GM18870 (cell line): ENCODE measurements at regions not wholly inside any gene's neighbourhood (a gene's known extent, or its start where the extent isn't known, plus 50 kb on each side); places are given as distances from the start of the nearest gene placed in this dataset.

Experiments
- ATAC-seq: cut with Tn5 transposase; IDR thresholded peaks from one replicate; pipeline ENCODE4 v1.9.1; 2021; ENCODE audit warnings: moderate library complexity; ENCODE audit not compliant: unreplicated experiment

DNA sequence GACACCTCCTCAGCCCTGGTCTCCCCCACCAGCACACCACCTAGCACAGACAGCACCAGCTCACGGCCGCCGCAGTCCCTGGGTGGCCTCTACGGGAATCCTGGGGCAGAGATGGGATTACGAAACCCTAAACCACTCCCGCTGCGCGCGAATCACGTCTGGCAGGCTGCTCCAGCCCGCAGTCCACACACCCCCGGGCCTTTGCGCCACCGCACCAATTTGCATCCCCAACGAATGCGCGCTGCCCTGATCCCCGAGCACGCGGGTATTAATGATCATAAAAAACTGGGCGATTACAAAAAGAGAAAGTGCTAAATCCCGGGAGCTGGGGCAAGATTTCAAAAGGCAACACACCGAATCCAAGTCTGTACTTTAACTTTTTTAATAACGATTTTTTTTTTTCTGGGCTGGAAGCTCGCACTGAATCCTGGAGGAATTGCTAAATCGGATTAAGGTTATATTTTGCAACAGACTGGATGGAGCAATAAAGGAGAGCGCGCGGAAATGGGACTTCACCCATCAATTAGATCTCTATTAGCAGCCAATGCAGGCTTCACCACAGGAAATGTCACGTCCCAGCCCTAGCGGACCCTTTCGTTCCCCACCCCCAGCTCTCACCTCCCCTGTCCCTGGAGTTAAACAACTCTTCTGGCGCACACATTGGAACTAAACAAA, 69.8 kb upstream of the TMEM33 start:
- ATAC-seq = no peak

DNA sequence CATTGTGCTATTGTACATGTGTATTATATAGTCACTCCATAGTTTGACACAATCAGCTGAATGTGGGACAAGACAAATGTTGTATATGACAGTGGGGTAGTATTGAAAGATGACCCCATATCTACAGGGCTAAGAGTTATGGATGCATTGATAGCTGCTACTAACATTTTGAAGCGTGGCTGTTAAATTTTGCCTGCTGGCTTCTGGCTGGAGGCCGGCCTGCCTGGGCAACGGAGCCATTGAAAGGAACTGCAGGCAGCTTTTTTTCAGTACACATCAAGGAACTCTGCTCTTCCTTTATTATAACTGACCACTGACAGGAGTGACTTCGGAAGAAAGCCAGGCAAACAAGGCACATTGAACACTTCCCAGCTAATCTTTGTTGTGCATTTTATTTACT, 76.1 kb upstream of the TMEM33 start:
- no peak for ATAC-seq

DNA sequence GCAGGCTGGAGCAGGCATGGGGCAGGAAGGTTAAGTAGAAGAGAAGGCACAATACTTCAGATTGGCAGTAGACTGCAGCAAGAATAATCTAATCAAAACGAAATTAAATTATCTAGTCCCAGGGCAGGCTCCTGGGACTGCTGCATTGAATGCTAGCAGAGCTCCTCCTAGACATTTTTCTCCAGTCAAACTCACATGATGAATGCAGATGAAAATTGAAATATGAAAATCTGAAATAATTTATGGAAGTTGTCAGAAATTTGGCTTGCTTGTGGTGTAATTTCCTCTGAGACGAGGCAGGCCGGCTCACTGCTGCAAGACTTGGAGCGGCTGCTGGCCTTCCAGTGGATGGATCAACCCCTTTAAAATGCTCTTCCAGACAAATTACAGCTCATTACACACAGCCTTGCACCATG, 78.0 kb upstream of the TMEM33 start:
- ATAC-seq = no peak

DNA sequence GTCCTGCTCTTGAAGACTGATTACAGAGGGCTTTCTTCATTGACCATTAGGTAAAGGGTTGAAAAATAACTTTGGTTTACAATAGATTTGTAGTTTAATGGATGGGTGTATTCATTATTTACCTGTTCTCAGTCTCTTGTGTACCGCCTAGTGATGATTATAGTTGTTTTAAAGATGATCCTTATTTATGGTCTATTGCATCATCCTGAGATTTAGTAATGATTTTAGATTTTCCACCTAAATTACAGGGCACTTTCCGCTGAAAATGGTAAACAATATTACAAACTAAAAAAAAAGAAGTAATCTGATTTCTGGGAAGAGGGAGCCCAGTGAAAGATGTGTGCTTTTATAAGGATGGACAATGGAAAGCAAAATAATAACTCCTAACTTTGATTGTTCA, 78.4 kb upstream of the TMEM33 start:
- no peak for ATAC-seq

DNA sequence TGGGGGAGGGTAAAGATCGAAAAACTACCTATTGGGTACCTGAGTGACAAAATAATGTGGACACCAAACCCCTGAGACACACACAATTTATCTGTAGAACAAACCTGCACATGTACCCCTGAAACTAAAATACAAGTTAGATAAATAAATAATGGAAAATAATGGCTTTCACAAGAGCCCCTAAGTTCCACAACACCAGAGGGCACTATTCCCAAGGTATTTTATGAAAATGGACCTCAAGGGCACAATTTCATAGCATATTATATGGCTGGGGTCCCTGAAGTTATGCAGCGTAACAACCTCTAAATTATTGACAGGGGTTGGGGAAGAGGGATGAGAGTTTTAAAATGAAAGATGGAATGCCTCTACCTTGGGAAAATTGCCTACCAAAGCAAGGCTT, 81.3 kb upstream of the TMEM33 start:
- no peak for ATAC-seq

DNA sequence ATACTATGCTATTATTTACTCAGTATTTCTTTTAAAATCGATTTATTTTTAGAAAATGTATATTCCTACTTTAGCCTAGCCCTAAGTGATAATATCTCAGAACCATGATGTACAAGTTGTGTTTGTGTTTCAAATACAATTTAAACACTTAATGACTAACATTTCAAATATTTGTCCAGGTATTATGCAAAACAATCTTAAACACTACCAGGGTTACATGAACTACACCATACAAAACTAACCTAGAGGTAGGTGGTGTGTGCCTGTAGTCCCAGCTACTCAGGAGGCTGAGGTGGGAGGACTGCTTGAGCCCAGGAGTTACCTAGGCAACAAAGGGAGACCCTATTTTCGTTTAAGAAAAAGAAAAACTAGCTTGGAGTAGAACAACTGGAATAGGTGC, 83.0 kb upstream of the TMEM33 start:
- no peak for ATAC-seq

DNA sequence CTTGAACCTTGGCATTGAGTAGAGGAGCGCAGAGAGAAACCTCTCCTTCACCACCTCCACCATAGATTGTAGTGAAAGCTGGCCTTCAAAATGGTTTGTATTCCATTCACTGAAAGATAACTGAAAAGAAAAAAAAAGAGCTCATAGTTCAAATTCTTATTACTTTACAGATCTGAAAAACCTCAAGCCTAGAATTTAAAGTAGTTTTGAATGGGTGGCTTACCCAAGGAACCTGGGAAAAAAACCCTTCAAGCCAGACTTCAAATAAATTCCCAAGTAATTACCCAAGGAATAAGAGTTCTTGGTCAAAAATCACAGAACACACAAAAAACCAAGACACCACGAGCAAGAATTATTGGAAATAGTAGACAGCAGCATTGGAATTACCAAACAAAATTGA, 83.6 kb upstream of the TMEM33 start:
- ATAC-seq = no peak

DNA sequence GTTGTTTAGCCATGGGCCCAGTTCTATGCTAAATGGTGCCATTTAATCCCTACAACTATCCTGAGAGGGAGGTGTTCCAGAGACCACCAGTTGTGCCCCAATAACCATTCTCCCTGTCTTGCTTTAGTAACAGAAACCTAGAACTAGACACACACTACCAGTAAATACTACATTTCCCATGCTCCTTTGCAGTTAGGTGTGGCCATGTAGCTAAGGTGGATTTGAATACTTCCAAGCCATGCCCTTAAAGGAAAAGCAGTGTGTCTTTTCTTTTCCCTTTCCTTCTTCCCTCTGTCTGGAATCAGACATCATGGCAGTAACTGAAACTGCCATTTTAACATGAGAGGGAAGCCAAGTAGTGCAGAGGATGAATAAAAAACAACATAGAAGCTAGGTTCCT, 90.9 kb upstream of the TMEM33 start:
- ATAC-seq = no peak

DNA sequence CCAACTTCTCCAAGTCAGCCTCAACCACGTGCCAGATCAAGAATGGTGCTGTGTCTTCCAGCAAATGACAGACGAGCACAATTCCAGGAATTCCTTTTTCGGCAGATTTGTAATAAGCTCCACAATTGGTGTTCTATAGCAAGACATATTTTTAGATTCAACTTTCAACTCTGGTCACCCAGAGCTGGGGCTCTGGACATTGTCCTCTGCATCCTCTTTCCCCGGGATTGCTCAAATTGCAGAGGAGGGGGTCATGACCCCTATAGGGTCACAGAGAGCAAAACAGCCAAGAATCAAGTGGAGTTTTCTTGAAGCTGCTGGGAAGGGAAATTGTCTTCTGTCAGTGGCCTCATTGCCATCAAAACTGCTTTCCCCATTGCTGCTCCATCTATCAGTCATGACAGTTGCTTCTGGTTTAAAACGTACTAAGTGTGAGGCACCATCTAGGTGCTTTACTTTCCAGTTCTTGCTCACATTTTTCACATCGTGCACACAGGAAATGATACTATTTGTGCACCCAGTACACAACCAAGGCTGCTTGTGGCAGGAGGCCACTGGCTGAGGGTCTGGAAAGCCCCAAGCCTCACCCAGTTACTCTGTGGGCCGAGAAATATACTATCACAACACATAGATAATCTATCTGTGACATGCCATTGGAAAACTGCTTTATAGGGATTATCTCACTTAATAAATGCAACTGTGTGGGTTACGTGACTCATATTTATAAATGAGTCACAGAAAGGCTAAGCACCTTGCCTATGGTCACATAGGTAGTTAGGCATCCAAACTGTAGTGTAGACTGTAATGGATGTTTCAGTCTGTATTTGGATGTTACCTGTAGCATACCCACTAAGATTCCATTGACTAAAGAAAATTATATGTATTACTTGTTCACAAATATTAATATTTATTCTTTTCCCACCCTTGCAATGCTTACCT, 91.7 kb upstream of the PHOX2B start:
- peak; percentile 75 for ATAC-seq

DNA sequence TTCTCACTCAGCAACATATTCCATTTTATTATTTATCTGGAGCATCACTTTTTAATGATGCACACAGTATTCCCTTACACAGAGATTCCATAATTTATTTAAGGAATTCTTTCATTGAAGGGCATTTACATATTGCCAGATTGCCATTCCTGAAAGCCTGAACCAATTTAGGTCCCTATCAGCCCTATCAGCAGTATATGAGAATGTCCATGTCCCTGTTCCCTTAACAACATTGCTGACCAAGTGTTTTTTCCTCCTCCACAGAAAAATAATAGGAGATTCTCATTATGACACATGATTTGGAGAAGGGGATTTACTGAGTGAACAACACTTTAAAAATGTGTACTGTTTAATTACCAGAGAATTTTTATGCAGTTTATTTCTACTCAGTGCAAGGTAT, 90.1 kb upstream of the PHOX2B start:
- ATAC-seq = no peak

DNA sequence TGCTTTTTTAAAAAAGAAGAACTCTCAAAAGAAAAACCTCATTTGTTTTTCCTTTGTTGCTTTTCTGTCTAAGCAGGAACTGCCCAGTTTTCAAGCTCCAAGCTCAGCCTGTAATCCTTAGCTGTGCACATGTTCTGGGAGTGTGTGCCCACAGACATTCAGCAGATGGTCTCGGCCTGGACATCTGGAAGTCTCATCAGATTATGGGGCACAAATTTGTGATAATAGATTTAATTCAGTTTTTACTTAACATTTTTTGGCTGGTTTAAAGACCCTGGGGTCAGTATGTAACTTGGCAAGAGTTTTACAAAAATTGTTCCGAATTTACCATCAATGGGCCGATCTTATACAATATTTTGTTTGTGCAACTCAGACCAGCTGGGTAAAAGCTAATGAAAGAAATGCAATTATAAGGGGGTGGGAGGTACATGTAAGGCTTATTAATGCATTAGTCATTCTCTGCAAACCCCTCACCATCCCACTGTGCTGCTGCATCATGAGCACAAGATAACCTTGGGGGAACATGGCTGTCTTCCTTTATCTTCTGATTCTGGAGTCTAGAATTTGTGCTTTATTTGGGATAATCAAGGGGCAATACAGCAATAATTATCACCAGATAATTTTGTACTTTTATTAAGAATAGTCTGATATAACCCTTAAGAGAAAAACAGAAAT, 86.9 kb upstream of the PHOX2B start:
- ATAC-seq = no peak

DNA sequence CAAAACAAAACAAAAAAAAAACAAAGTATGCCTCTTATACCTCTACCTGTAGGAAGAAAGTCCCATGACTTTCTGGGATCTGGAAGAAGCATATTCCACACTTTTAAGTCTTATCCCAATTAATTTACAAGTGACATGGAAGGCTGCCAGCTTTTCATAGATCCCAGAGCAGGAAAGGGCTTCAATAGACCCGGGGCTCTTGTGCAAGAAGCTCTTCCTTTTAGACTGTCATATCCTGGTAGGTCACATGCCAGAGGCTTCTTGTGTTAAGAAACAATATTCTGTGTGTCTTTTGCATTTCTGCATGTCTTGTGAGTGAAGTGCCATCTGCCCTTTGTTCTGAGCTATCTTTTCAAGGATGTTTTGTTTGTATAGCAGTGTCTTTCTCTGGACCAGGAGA, 84.4 kb upstream of the PHOX2B start:
- no peak for ATAC-seq

DNA sequence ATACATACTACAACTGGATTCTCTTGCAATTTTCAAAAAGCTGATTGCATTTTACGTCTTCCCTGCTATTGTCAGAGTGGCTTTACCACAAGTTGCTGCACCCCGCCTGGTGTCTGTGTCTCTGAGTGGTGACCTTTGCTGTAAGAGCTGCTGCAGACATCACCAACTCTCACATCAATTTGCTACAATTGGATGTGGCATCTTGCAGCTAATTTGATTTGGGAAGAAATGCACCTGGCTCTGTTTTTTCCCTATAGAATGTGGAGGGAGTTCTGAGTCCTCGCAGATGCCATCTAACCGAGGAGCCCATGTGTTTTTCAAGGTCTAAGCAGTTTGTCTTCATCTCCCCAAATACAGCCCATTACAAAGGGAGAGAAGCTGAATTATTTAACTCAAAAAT, 73.8 kb upstream of the PHOX2B start:
- no peak for ATAC-seq

DNA sequence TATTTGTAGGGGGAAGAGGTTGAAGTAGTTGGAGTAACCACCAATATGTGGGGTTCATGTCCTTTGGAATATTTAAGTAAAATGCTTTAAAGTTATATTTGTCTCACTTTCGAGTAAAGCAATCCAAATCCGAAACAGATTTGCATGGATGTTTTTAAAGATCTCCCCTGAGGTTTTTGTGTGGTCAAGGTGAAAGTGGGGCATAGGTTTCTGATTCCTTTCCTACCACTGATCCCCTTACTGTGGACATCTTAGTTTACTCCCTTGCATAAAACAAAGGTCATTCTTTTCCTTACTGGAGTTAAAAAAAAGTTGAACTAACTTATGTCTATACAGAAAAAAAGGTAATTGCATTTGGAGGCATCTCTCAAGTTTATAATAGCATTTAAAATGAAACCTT, 71.9 kb upstream of the PHOX2B start:
- ATAC-seq = no peak

DNA sequence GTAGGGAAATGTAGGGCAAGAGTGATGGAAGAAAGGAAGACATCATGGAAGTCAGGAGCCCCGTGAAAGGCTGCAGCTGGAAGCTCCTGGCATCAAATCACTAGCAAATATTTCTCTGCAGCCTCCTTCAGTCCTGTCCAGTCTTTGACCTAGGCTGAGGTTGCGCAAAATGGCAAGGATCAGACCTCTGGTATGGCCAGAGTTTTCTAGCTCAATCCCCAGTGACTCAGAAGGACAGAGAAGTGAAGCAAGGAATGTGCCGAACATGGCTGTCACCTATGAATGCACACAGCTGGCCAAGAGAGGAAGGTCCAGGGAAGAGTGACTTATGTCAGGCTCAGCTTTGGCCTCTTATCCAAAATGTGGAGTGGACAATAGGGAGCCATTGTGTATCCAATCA, 71.1 kb upstream of the PHOX2B start:
- no peak for ATAC-seq

DNA sequence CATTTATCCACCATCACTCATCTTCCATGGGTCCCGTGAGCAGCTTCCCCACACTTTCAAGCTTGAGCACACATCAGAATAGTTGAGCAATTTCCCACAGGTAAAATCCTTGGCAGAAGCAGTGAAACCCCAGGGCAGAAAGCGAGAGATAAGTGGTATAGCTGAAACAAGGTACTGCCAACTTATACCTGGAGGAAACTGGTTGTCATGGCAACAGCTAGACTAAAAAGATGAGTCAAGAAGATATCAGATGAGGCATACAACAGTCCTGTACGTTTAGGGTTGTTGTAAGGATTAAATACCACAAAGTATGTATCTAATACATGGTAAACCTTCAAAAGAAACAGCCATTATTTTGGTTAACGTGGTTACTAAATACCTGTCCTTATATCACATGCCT, 66.9 kb upstream of the PHOX2B start:
- ATAC-seq = no peak

DNA sequence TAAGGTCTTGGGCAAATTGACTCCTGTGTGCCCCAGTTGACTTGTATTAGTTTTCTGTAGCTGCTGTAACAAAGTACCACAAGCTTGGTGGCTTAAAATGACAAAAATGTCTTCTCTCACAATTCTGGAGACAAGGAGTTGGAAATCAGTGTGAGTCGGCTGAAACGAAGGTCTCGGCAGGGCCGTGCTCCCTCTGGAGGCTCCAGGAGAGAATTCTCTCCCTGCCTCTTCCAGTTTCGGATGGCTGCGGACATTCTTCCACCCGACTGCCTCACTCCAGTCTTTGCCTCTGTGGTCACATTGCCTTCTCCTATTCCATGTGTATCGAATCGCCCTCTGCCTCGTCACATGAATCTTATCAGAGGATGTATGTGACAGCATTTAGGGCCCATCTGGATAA, 66.0 kb upstream of the PHOX2B start:
- no peak for ATAC-seq

DNA sequence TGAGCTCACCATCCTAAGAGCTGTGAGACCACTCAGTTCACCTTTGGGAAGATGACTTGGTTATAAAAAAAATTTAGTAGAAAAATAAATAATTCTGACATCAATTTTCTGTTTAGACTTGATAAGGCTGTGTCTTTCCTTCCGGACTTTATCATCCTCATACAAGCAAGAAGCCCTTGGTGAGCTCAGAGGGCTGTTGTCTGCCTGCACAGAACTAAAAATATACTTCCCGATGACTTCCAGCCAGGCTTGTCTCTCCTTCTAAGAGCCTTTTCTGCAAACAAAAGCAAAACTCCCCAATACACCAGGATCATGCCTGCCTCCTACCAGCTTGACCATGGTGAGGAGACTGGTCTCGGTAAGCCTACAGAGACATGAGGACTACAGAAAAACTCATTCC, 58.3 kb upstream of the PHOX2B start:
- no peak for ATAC-seq

DNA sequence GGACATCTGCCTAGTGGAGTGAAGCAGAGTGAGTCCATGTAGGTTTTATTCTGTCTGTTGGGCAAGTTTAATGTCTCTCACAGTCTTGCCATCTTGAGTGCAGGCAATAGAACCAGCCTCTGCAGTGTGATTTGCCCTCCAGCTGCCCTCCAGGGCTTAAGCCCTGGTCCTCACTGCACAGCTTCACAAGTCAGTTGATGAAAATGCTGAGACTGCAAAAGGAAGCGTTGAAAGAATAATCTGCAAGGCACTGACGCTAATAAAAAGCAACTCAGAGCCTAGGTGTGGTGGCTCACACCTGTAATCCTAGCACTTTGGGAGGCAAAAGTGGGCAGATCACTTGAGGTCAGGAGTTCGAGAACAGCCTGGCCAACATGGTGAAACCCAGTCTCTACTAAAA, 54.1 kb upstream of the PHOX2B start:
- ATAC-seq = no peak

DNA sequence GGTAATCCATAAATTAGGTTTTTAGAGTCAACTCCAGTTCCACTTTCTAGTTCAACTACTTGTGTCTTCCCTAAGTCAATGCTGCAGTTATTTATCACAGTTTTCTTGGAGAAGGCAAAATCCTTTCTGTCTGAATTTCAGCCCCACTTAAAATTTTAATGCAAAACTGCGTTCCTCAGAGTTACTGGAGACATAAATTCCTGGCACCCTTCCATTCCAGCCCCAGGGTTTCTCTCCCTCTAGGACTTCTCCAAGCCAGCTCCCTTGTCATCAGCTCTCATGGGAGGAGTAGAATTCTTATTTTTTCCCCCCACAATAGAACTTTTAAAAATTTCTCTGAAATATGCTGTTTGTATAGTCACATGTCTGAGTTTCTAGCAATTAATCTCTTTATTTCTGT, 50.6 kb upstream of the PHOX2B start:
- ATAC-seq = no peak
